WTC11 (cell line): ENCODE measurements at regions not wholly inside any gene's neighbourhood (a gene's known extent, or its start where the extent isn't known, plus 50 kb on each side); places are given as distances from the start of the nearest gene placed in this dataset.

Experiments
- ATAC-seq: fragments of 200-7000 bp; cut with Tn5 transposase; 2 replicates; pipeline ENCODE4 v1.10.0; 2021; ENCODE audit warnings: mild to moderate bottlenecking, moderate library complexity
- CTCF ChIA-PET: fragments of 300-600 bp; sonication (Branson Sonifier 250); formaldehyde crosslinking; loops from one replicate; lab custom pipeline; 2021; ENCODE audit warnings: antibody characterized with exemption; lab: Charles Lee
- POLR2A ChIA-PET: fragments of 350-600 bp; sonication (Branson Sonifier 250); formaldehyde crosslinking; loops from one replicate; lab custom pipeline; 2021; ENCODE audit warnings: antibody characterized with exemption; lab: Charles Lee
- DNase-seq: peaks from one replicate; pipeline ENCODE4 v3.0.0; 2021; ENCODE audit warnings: low spot score
- H3K27ac Mint-ChIP-seq: 2 replicates; pipeline ENCODE4 v1.8.0; 2021; ENCODE audit warnings: mixed read lengths
- H3K27me3 Mint-ChIP-seq: 2 replicates; pipeline ENCODE4 v1.8.0; 2021; ENCODE audit warnings: low read depth, mild to moderate bottlenecking, moderate library complexity, mixed read lengths
- H3K36me3 Mint-ChIP-seq: 2 replicates; pipeline ENCODE4 v1.8.0; 2021; ENCODE audit warnings: mixed read lengths
- H3K4me1 Mint-ChIP-seq: 2 replicates; pipeline ENCODE4 v1.8.0; 2022; ENCODE audit warnings: mixed read lengths
- H3K4me3 Mint-ChIP-seq: 2 replicates; pipeline ENCODE4 v1.8.0; 2021; ENCODE audit warnings: mild to moderate bottlenecking, moderate library complexity, mixed read lengths
- H3K9me3 Mint-ChIP-seq: 2 replicates; pipeline ENCODE4 v1.8.0; 2021; ENCODE audit warnings: mixed read lengths
- ATF1 ChIP-seq: sonication (generic); formaldehyde crosslinking; IDR thresholded peaks from 2 replicates; pipeline ENCODE4 v1.8.1; 2023; ENCODE audit warnings: mild to moderate bottlenecking, moderate library complexity, missing genetic modification reagents
- FOXJ3 ChIP-seq: sonication (generic); formaldehyde crosslinking; IDR thresholded peaks from 2 replicates; pipeline ENCODE4 v1.9.0; 2021; ENCODE audit warnings: missing genetic modification reagents, mild to moderate bottlenecking, borderline replicate concordance
- KAT7 ChIP-seq: sonication (generic); formaldehyde crosslinking; IDR thresholded peaks from 2 replicates; pipeline ENCODE4 v1.8.1; 2023; ENCODE audit warnings: missing genetic modification reagents, mild to moderate bottlenecking, borderline replicate concordance
- NFATC4 ChIP-seq: fragments of 250-450 bp; sonication (Bioruptor Pico); IDR thresholded peaks from 2 replicates; pipeline ENCODE4 v1.9.0; 2021; ENCODE audit warnings: mild to moderate bottlenecking
- NR1H2 ChIP-seq: sonication (generic); formaldehyde crosslinking; IDR thresholded peaks from 2 replicates; pipeline ENCODE4 v1.9.0; 2021; ENCODE audit warnings: mild to moderate bottlenecking, moderate library complexity, missing genetic modification reagents
- OVOL2 ChIP-seq: fragments of 250-450 bp; sonication (Bioruptor Pico); IDR thresholded peaks from 2 replicates; pipeline ENCODE4 v1.9.0; 2021; ENCODE audit warnings: mild to moderate bottlenecking, borderline replicate concordance
- RORB ChIP-seq: fragments of 250-450 bp; sonication (Bioruptor Pico); IDR thresholded peaks from 2 replicates; pipeline ENCODE4 v1.9.0; 2021; ENCODE audit warnings: mild to moderate bottlenecking
- SOX15 ChIP-seq: fragments of 250-450 bp; sonication (Bioruptor Pico); IDR thresholded peaks from 2 replicates; pipeline ENCODE4 v1.9.0; 2021; ENCODE audit warnings: mild to moderate bottlenecking
- ZNF317 ChIP-seq: sonication (generic); formaldehyde crosslinking; IDR thresholded peaks from 2 replicates; pipeline ENCODE4 v1.8.1; 2023; ENCODE audit warnings: low read depth, mild to moderate bottlenecking, moderate library complexity, missing genetic modification reagents, borderline replicate concordance
- TF ChIP-seq, protein P1 (sequence below): fragments of 250-450 bp; sonication (Bioruptor Pico); IDR thresholded peaks from 2 replicates; pipeline ENCODE4 v1.9.0; 2021; ENCODE audit warnings: mild to moderate bottlenecking
- TF ChIP-seq, protein P2 (sequence below): sonication (generic); formaldehyde crosslinking; IDR thresholded peaks from 2 replicates; pipeline ENCODE4 v1.8.0; 2022; ENCODE audit warnings: mild to moderate bottlenecking, missing genetic modification reagents
- TF ChIP-seq, protein P3 (sequence below): fragments of 200-600 bp; IDR thresholded peaks from 2 replicates; pipeline ENCODE4 v1.8.0; 2022; ENCODE audit warnings: antibody characterized with exemption
- TF ChIP-seq, protein P4 (sequence below): sonication (generic); formaldehyde crosslinking; IDR thresholded peaks from 2 replicates; pipeline ENCODE4 v1.8.0; 2023; ENCODE audit warnings: mild to moderate bottlenecking, missing genetic modification reagents
- TF ChIP-seq, protein P5 (sequence below): sonication (generic); formaldehyde crosslinking; conservative IDR thresholded peaks from 2 replicates; pipeline ENCODE4 v1.8.1; 2023; ENCODE audit warnings: mild to moderate bottlenecking, low read depth, missing genetic modification reagents, moderate library complexity
- TF ChIP-seq, protein P6 (sequence below): sonication (generic); formaldehyde crosslinking; IDR thresholded peaks from 2 replicates; pipeline ENCODE4 v1.8.0; 2023; ENCODE audit warnings: missing genetic modification reagents, mild to moderate bottlenecking, borderline replicate concordance
- TF ChIP-seq, protein P7 (sequence below): sonication (generic); formaldehyde crosslinking; IDR thresholded peaks from 2 replicates; pipeline ENCODE4 v1.8.0; 2022; ENCODE audit warnings: mild to moderate bottlenecking, missing genetic modification reagents

DNA sequence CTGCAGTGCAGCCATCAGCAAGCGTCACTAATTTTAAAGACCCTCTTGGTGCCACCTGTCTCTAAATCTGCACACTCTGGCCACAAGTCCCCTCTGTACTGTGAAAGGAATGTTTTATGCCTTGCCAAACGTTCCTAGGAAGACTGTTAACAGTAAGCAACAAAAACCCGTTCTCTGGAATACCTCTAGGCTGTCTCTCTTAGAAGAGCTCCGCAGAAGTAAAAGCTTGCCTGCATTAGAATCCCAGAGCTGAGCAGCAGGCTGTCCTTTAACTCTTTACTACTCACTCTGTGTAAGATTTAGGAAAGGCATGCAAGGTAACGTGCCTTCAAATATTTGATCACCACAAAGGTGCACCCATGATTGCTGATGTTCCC lies 53.9 kb upstream of the C9orf72 start:
- H3K4me1 Mint-ChIP-seq, result peaks cover 16% of the 10 kb centered on the region
- peaks cover 8% of the 10 kb centered on the region for H3K9me3 Mint-ChIP-seq
- no peak overlapping the region for H3K27ac Mint-ChIP-seq
- ATAC-seq (peak; percentile 80), DNase-seq (no peak)
- POLR2A ChIA-PET, result interaction anchor here (1.0 kb wide), 1 partner anchor 13 kb away, joined by 4 read pairs; no protein-coding TSS in a partner anchor
- H3K4me3 Mint-ChIP-seq, result no peak overlapping the region
- no peak for TF ChIP-seq ATF1 (CRISPR knock-in tag)
- peaks cover 8% of the 10 kb centered on the region for H3K27me3 Mint-ChIP-seq
- no peaks in the 10 kb centered on the region for H3K36me3 Mint-ChIP-seq
- CTCF ChIA-PET, result no interaction called here

DNA sequence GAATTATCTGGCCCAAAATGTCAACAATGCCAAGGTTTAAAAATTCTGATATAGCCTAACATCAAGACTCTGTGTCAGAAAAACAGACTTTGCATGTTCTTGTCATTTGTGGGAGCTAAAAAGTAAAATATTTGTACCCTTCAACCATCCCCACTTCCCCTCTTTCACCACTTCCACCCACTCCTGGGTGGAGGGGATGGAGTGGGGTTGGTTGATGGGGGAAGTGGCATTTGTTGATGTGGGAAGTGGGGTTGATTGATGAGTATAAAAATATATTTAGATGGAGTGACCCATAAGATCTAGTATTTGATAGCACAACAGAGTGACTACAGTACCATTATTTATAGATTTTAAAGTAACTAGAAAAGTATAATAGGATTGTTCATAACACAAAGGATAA lies 55.0 kb upstream of the C9orf72 start:
- Mint-ChIP-seq H3K4me3 (no peak overlapping the region), H3K9me3 (peaks cover 8% of the 10 kb centered on the region)
- no peak for TF ChIP-seq FOXJ3 (CRISPR knock-in tag)
- TF ChIP-seq, protein P1, sequence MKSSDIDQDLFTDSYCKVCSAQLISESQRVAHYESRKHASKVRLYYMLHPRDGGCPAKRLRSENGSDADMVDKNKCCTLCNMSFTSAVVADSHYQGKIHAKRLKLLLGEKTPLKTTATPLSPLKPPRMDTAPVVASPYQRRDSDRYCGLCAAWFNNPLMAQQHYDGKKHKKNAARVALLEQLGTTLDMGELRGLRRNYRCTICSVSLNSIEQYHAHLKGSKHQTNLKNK (CRISPR knock-in tag), result no peak
- TF ChIP-seq, all 79 proteins: peak for 0
- no peak for DNase-seq
- ATAC-seq, result no peak
- Mint-ChIP-seq H3K27me3 (peaks cover 8% of the 10 kb centered on the region), H3K4me1 (peaks cover 16% of the 10 kb centered on the region), H3K27ac (no peak overlapping the region), H3K36me3 (no peaks in the 10 kb centered on the region)
- ChIA-PET CTCF (no interaction called here), POLR2A (interaction anchor here (1.0 kb wide), 1 partner anchor 14 kb away, joined by 4 read pairs; no protein-coding TSS in a partner anchor)

DNA sequence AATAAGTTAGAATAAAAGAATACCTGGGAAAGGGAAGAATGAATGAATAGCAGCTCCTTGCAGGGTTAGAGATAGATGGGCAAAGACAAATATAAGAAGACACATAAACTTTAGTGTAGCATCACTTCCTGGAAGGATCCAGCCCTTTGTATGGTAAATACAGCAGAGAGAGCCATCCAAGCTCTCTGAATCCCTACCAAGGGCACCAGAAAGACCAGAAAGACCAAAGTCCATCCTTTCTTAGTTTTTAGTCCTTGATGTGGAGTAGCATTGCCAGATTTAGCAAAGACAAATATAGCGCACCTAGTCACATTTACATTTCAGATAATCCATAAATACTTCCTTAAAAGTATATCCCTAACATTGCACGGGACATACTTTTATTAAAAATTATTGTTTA lies 56.1 kb upstream of the C9orf72 start:
- Mint-ChIP-seq H3K9me3 (peaks cover 8% of the 10 kb centered on the region), H3K4me3 (no peak overlapping the region), H3K27ac (no peak overlapping the region), H3K36me3 (no peaks in the 10 kb centered on the region), H3K4me1 (peaks cover 14% of the 10 kb centered on the region), H3K27me3 (peaks cover 8% of the 10 kb centered on the region)
- ATAC-seq (no peak), DNase-seq (no peak)
- ChIA-PET CTCF (no interaction called here), POLR2A (no interaction called here)
- TF ChIP-seq ZNF317 (CRISPR knock-in tag) (no peak), NR1H2 (CRISPR knock-in tag) (no peak), KAT7 (CRISPR knock-in tag) (no peak), SOX15 (CRISPR knock-in tag) (no peak), RORB (CRISPR knock-in tag) (no peak)

DNA sequence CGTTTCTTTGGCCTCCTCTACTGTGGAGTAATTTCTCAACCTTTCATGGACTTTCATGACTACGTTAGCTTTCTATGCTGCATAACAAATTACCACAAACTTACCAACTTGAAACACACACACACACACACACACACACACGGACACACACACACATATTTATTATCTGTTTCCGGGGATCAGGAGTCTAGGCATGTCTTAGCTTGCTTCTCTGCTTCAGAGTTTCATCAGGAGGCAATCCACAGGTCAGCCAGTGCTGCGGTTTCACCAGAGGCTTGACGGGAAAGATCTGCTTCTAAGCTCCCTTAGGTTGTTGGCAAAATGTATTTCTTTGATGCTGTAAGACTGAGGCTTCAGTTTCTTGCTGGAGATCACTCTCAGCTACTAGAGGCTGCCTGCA lies 59.0 kb upstream of the C9orf72 start:
- ATAC-seq (no peak), DNase-seq (no peak)
- CTCF ChIA-PET, result no interaction called here
- Mint-ChIP-seq H3K4me3 (no peak overlapping the region), H3K27ac (no peak overlapping the region), H3K36me3 (no peaks in the 10 kb centered on the region), H3K9me3 (peaks cover 8% of the 10 kb centered on the region), H3K4me1 (peaks cover 6% of the 10 kb centered on the region), H3K27me3 (no peaks in the 10 kb centered on the region)
- POLR2A ChIA-PET, result no interaction called here
- TF ChIP-seq, protein P2, sequence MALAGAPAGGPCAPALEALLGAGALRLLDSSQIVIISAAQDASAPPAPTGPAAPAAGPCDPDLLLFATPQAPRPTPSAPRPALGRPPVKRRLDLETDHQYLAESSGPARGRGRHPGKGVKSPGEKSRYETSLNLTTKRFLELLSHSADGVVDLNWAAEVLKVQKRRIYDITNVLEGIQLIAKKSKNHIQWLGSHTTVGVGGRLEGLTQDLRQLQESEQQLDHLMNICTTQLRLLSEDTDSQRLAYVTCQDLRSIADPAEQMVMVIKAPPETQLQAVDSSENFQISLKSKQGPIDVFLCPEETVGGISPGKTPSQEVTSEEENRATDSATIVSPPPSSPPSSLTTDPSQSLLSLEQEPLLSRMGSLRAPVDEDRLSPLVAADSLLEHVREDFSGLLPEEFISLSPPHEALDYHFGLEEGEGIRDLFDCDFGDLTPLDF (CRISPR knock-in tag), result no peak
- TF ChIP-seq NFATC4 (no peak), OVOL2 (CRISPR knock-in tag) (no peak)
- TF ChIP-seq, protein P3, sequence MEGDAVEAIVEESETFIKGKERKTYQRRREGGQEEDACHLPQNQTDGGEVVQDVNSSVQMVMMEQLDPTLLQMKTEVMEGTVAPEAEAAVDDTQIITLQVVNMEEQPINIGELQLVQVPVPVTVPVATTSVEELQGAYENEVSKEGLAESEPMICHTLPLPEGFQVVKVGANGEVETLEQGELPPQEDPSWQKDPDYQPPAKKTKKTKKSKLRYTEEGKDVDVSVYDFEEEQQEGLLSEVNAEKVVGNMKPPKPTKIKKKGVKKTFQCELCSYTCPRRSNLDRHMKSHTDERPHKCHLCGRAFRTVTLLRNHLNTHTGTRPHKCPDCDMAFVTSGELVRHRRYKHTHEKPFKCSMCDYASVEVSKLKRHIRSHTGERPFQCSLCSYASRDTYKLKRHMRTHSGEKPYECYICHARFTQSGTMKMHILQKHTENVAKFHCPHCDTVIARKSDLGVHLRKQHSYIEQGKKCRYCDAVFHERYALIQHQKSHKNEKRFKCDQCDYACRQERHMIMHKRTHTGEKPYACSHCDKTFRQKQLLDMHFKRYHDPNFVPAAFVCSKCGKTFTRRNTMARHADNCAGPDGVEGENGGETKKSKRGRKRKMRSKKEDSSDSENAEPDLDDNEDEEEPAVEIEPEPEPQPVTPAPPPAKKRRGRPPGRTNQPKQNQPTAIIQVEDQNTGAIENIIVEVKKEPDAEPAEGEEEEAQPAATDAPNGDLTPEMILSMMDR, result no peak
- TF ChIP-seq, protein P4, sequence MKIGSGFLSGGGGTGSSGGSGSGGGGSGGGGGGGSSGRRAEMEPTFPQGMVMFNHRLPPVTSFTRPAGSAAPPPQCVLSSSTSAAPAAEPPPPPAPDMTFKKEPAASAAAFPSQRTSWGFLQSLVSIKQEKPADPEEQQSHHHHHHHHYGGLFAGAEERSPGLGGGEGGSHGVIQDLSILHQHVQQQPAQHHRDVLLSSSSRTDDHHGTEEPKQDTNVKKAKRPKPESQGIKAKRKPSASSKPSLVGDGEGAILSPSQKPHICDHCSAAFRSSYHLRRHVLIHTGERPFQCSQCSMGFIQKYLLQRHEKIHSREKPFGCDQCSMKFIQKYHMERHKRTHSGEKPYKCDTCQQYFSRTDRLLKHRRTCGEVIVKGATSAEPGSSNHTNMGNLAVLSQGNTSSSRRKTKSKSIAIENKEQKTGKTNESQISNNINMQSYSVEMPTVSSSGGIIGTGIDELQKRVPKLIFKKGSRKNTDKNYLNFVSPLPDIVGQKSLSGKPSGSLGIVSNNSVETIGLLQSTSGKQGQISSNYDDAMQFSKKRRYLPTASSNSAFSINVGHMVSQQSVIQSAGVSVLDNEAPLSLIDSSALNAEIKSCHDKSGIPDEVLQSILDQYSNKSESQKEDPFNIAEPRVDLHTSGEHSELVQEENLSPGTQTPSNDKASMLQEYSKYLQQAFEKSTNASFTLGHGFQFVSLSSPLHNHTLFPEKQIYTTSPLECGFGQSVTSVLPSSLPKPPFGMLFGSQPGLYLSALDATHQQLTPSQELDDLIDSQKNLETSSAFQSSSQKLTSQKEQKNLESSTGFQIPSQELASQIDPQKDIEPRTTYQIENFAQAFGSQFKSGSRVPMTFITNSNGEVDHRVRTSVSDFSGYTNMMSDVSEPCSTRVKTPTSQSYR (CRISPR knock-in tag), result no peak
- TF ChIP-seq, protein P5, sequence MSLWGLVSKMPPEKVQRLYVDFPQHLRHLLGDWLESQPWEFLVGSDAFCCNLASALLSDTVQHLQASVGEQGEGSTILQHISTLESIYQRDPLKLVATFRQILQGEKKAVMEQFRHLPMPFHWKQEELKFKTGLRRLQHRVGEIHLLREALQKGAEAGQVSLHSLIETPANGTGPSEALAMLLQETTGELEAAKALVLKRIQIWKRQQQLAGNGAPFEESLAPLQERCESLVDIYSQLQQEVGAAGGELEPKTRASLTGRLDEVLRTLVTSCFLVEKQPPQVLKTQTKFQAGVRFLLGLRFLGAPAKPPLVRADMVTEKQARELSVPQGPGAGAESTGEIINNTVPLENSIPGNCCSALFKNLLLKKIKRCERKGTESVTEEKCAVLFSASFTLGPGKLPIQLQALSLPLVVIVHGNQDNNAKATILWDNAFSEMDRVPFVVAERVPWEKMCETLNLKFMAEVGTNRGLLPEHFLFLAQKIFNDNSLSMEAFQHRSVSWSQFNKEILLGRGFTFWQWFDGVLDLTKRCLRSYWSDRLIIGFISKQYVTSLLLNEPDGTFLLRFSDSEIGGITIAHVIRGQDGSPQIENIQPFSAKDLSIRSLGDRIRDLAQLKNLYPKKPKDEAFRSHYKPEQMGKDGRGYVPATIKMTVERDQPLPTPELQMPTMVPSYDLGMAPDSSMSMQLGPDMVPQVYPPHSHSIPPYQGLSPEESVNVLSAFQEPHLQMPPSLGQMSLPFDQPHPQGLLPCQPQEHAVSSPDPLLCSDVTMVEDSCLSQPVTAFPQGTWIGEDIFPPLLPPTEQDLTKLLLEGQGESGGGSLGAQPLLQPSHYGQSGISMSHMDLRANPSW (CRISPR knock-in tag), result no peak
- TF ChIP-seq, protein P6, sequence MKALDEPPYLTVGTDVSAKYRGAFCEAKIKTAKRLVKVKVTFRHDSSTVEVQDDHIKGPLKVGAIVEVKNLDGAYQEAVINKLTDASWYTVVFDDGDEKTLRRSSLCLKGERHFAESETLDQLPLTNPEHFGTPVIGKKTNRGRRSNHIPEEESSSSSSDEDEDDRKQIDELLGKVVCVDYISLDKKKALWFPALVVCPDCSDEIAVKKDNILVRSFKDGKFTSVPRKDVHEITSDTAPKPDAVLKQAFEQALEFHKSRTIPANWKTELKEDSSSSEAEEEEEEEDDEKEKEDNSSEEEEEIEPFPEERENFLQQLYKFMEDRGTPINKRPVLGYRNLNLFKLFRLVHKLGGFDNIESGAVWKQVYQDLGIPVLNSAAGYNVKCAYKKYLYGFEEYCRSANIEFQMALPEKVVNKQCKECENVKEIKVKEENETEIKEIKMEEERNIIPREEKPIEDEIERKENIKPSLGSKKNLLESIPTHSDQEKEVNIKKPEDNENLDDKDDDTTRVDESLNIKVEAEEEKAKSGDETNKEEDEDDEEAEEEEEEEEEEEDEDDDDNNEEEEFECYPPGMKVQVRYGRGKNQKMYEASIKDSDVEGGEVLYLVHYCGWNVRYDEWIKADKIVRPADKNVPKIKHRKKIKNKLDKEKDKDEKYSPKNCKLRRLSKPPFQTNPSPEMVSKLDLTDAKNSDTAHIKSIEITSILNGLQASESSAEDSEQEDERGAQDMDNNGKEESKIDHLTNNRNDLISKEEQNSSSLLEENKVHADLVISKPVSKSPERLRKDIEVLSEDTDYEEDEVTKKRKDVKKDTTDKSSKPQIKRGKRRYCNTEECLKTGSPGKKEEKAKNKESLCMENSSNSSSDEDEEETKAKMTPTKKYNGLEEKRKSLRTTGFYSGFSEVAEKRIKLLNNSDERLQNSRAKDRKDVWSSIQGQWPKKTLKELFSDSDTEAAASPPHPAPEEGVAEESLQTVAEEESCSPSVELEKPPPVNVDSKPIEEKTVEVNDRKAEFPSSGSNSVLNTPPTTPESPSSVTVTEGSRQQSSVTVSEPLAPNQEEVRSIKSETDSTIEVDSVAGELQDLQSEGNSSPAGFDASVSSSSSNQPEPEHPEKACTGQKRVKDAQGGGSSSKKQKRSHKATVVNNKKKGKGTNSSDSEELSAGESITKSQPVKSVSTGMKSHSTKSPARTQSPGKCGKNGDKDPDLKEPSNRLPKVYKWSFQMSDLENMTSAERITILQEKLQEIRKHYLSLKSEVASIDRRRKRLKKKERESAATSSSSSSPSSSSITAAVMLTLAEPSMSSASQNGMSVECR (CRISPR knock-in tag), result no peak
- TF ChIP-seq, protein P7, sequence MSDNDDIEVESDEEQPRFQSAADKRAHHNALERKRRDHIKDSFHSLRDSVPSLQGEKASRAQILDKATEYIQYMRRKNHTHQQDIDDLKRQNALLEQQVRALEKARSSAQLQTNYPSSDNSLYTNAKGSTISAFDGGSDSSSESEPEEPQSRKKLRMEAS, result no peak
